ENCODE measurements at regions not wholly inside any gene's neighbourhood (a gene's known extent, or its start where the extent isn't known, plus 50 kb on each side); places are given as distances from the start of the nearest gene placed in this dataset.

GRCh38 chr11:103544874-103545273 lies 435.6 kb downstream of the DYNC2H1 start:
- Histone ChIP-seq H2AFZ (no peak overlapping the region), H3K4me1 (ENCODE audit: insufficient read depth) (no peaks in the 10 kb centered on the region), H3K4me2 (no peak overlapping the region), H4K20me1 (ENCODE audit: insufficient read depth, poor library complexity, severe bottlenecking) (no peaks in the 10 kb centered on the region), H3K27me3 (no peaks in the 10 kb centered on the region), H3K36me3 (replicated peaks; ENCODE audit: insufficient read depth, low read depth) (no peaks in the 10 kb centered on the region), H3K4me3 (no peak overlapping the region), H3K27ac (no peak overlapping the region), H3K9me3 (ENCODE audit: low read depth) (no peaks in the 10 kb centered on the region), H3K79me2 (no peaks in the 10 kb centered on the region), H3K9me2 (replicated peaks; ENCODE audit: insufficient read depth) (no peaks in the 10 kb centered on the region)
- TF ChIP-seq EZH2phosphoT487 (IDR thresholded peaks at IDR 0.05; ENCODE audit: low read depth, severe bottlenecking, unreplicated experiment) (no peak), EZH2 (IDR thresholded peaks at IDR 0.05; ENCODE audit: borderline replicate concordance) (no peak), CTCF (IDR thresholded peaks at IDR 0.05; ENCODE audit: poor library complexity) (no peak)
- no peak for DNase-seq (ENCODE audit: low spot score)
- WGBS (ENCODE audit: low lambda C conversion rate, missing lambda C conversion rate) = 96% methylated on average over 8 of the region's 8 CpGs

- DNase-seq (ENCODE audit: low spot score) = no peak
- Histone ChIP-seq H2AFZ (no peak overlapping the region), H3K79me2 (no peaks in the 10 kb centered on the region), H4K20me1 (ENCODE audit: insufficient read depth, poor library complexity, severe bottlenecking) (no peaks in the 10 kb centered on the region), H3K4me1 (ENCODE audit: insufficient read depth) (no peaks in the 10 kb centered on the region), H3K4me2 (no peak overlapping the region), H3K27me3 (no peaks in the 10 kb centered on the region), H3K9me2 (replicated peaks; ENCODE audit: insufficient read depth) (no peaks in the 10 kb centered on the region), H3K9me3 (ENCODE audit: low read depth) (no peaks in the 10 kb centered on the region), H3K4me3 (no peak overlapping the region), H3K27ac (no peak overlapping the region), H3K36me3 (replicated peaks; ENCODE audit: insufficient read depth, low read depth) (no peaks in the 10 kb centered on the region)
- no peak for TF ChIP-seq EZH2phosphoT487 (IDR thresholded peaks at IDR 0.05; ENCODE audit: low read depth, severe bottlenecking, unreplicated experiment)
- TF ChIP-seq EZH2 (IDR thresholded peaks at IDR 0.05; ENCODE audit: borderline replicate concordance) = no peak
- no peak for TF ChIP-seq CTCF (IDR thresholded peaks at IDR 0.05; ENCODE audit: poor library complexity)
These were observed 436.3 kb downstream of the DYNC2H1 start for GRCh38 chr11:103545551-103545950.

- Histone ChIP-seq H3K27ac (no peak overlapping the region), H4K20me1 (ENCODE audit: insufficient read depth, poor library complexity, severe bottlenecking) (no peaks in the 10 kb centered on the region), H2AFZ (no peak overlapping the region), H3K9me2 (replicated peaks; ENCODE audit: insufficient read depth) (no peaks in the 10 kb centered on the region), H3K4me1 (ENCODE audit: insufficient read depth) (no peaks in the 10 kb centered on the region), H3K79me2 (no peaks in the 10 kb centered on the region), H3K4me3 (no peak overlapping the region), H3K9me3 (ENCODE audit: low read depth) (no peaks in the 10 kb centered on the region), H3K36me3 (replicated peaks; ENCODE audit: insufficient read depth, low read depth) (no peaks in the 10 kb centered on the region), H3K27me3 (no peaks in the 10 kb centered on the region), H3K4me2 (no peak overlapping the region)
- no peak for DNase-seq (ENCODE audit: low spot score)
- WGBS (ENCODE audit: low lambda C conversion rate, missing lambda C conversion rate) = 84% methylated on average over 2 of the region's 2 CpGs
- TF ChIP-seq CTCF (IDR thresholded peaks at IDR 0.05; ENCODE audit: poor library complexity) = no peak
- no peak for TF ChIP-seq EZH2 (IDR thresholded peaks at IDR 0.05; ENCODE audit: borderline replicate concordance)
- no peak for TF ChIP-seq EZH2phosphoT487 (IDR thresholded peaks at IDR 0.05; ENCODE audit: low read depth, severe bottlenecking, unreplicated experiment)
These were observed 437.0 kb downstream of the DYNC2H1 start for GRCh38 chr11:103546236-103546635.

GRCh38 chr11:103547024-103547423 lies 437.8 kb downstream of the DYNC2H1 start:
- no peaks in the 10 kb centered on the region for H3K27me3 ChIP-seq
- no peaks in the 10 kb centered on the region for H3K4me1 ChIP-seq (ENCODE audit: insufficient read depth)
- H3K9me2 ChIP-seq (replicated peaks; ENCODE audit: insufficient read depth) = no peaks in the 10 kb centered on the region
- H4K20me1 ChIP-seq (ENCODE audit: insufficient read depth, poor library complexity, severe bottlenecking) = no peaks in the 10 kb centered on the region
- no peaks in the 10 kb centered on the region for H3K36me3 ChIP-seq (replicated peaks; ENCODE audit: insufficient read depth, low read depth)
- no peak for TF ChIP-seq EZH2phosphoT487 (IDR thresholded peaks at IDR 0.05; ENCODE audit: low read depth, severe bottlenecking, unreplicated experiment)
- no peak for TF ChIP-seq EZH2 (IDR thresholded peaks at IDR 0.05; ENCODE audit: borderline replicate concordance)
- no peak for TF ChIP-seq CTCF (IDR thresholded peaks at IDR 0.05; ENCODE audit: poor library complexity)
- DNase-seq (ENCODE audit: low spot score) = no peak
- no peak overlapping the region for H2AFZ ChIP-seq
- H3K79me2 ChIP-seq = no peaks in the 10 kb centered on the region
- 80% methylated on average over 2 of the region's 2 CpGs for WGBS (ENCODE audit: low lambda C conversion rate, missing lambda C conversion rate)
- H3K4me2 ChIP-seq = no peak overlapping the region
- H3K4me3 ChIP-seq = no peak overlapping the region
- H3K27ac ChIP-seq = no peak overlapping the region
- H3K9me3 ChIP-seq (ENCODE audit: low read depth) = no peaks in the 10 kb centered on the region
